Stomach (tissue), 8 donors: ENCODE measurements at regions not wholly inside any gene's neighbourhood (a gene's known extent, or its start where the extent isn't known, plus 50 kb on each side); places are given as distances from the start of the nearest gene placed in this dataset.

Experiments
- DNase-seq, 2 donors: peaks; one replicate each; pipeline versions ENCODE4 v3.0.0 to v3.0.0-alpha.2; 2013 to 2019
- H3K27ac ChIP-seq, 5 donors: fragments of 200-600 bp in 4 of 5; sonication (generic) in 4 of 5; one replicate each; pipeline ENCODE4 v1.5.1; 2013 to 2019; ENCODE audit warnings: mild to moderate bottlenecking in 1 of 5, moderate library complexity in 1 of 5
- H3K27me3 ChIP-seq, 3 donors: fragments of 200-600 bp; sonication (generic); one replicate each; pipeline ENCODE4 v1.5.1; 2017 to 2019; ENCODE audit warnings: mixed run types in 1 of 3
- H3K36me3 ChIP-seq, 4 donors: fragments of 200-600 bp; sonication (generic); 1 replicate in 3 of 4; 2 replicates in 1 of 4; pipeline ENCODE4 v1.5.1; 2016 to 2019
- H3K4me1 ChIP-seq, 4 donors: fragments of 200-600 bp; sonication (generic); one replicate each; pipeline ENCODE4 v1.5.1; 2016 to 2019
- H3K4me3 ChIP-seq, 4 donors: fragments of 200-600 bp; sonication (generic) in 3 of 4; one replicate each; pipeline ENCODE4 v1.5.1; 2016 to 2019; ENCODE audit warnings: mild to moderate bottlenecking in 1 of 4
- H3K9me3 ChIP-seq, 4 donors: fragments of 200-600 bp; sonication (generic); one replicate each; pipeline ENCODE4 v1.5.1; 2016 to 2019
- EP300 ChIP-seq: sonication (generic); formaldehyde crosslinking; IDR thresholded peaks from one replicate; pipeline ENCODE4 v1.6.1; 2017; ENCODE audit warnings: antibody characterized with exemption
- POLR2A ChIP-seq, 4 donors: fragments of 450-650 bp; IDR thresholded peaks; one replicate each; pipeline ENCODE4 v1.6.1; 2016; ENCODE audit warnings: antibody characterized with exemption in 4 of 4, control low read depth in 2 of 4, mild to moderate bottlenecking in 1 of 4, moderate library complexity in 1 of 4
- POLR2AphosphoS5 ChIP-seq, 3 donors: sonication (generic); formaldehyde crosslinking; IDR thresholded peaks; one replicate each; pipeline ENCODE4 v1.6.1; 2016; ENCODE audit warnings: antibody characterized with exemption in 3 of 3
- WGBS, 5 donors: extraction: QIAGEN DNeasy Blood & Tissue Kit in 3 of 5; methylation state at CpG; one replicate each; pipeline versions ENCODE4 v1.1.5 to v1.1.7; 2013 to 2018; 5-methylcytosine and 5-hydroxymethylcytosine counted together
- intact Hi-C: fragments of 100-400 bp; cut with DNase I; formaldehyde crosslinking; loops from one replicate; pipeline ENCODE4 v1.15.1; 2023; ENCODE audit warnings: low total_unique reads
- TF ChIP-seq, protein P1 (sequence below), 7 experiments: fragments of 450-650 bp in 4 of 7; fragments of 200-600 bp in 3 of 7; sonication (generic) in 3 of 7; IDR thresholded peaks; one replicate each; pipeline ENCODE4 v1.5.1; 2016 to 2019; ENCODE audit warnings: antibody characterized with exemption in 7 of 7, control low read depth in 2 of 7, mild to moderate bottlenecking in 1 of 7
- donor health status: healthy with polysubstance abuse.
- donor health status: Bipolar disorder and iron deficiency.
- donor health status: healthy.

GRCh38 chr12:91935296-91935695 lies 210.3 kb downstream of the BTG1 start:
- Histone ChIP-seq H3K36me3 (no peaks in the 10 kb centered on the region), H3K27me3 (no peaks in the 10 kb centered on the region), H3K4me1 (peaks cover 0 to 12% (median 7%) of the 10 kb centered on the region in 4 donors), H3K9me3 (no peaks in the 10 kb centered on the region), H3K4me3 (no peak overlapping the region), H3K27ac (no peak overlapping the region)
- intact Hi-C loops: no loop called here
- TF ChIP-seq POLR2A (IDR thresholded peaks at IDR 0.05): no peak
- no peak for DNase-seq
- WGBS, 5 donors: 92 to 93% (median 93%) methylated on average over 2 of the region's 2 CpGs

DNA sequence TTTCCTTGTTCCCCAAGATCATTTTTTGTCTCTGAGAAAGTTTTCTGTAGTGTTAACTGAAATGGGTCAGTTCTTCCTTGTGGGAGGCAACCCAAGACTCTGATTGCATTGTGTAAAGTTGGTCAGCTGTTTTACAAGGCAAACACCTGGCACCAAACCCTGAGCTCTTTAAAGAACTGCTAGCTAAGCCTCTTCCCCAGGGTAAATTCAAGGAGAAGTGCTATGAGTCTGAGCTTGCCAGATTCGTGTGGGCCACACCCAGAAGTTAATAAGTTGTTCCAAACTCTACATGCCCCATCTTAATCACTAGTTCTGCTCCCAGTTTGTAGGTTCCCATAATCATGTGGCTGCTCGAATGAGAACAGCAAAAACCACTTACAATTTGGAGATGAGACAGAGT lies 214.5 kb downstream of the BTG1 start:
- DNase-seq: peak; percentile 75 to 81
- 18 to 37% (median 22%) methylated on average over 2 of the region's 2 CpGs for WGBS, 5 donors
- TF ChIP-seq POLR2AphosphoS5 (IDR thresholded peaks at IDR 0.05): peak in 2 of 3 donors; percentile 40 to 81
- no peak for TF ChIP-seq EP300
- H3K9me3 ChIP-seq: no peaks in the 10 kb centered on the region
- no peaks in the 10 kb centered on the region for H3K27me3 ChIP-seq
- no peaks in the 10 kb centered on the region for H3K36me3 ChIP-seq
- intact Hi-C loops: no loop called here
- no peak overlapping the region for H3K4me3 ChIP-seq
- H3K4me1 ChIP-seq: peaks cover 4 to 24% (median 8%) of the 10 kb centered on the region in 4 donors
- peak overlapping the region; percentile 21 to 76 (median 46) for H3K27ac ChIP-seq

DNA sequence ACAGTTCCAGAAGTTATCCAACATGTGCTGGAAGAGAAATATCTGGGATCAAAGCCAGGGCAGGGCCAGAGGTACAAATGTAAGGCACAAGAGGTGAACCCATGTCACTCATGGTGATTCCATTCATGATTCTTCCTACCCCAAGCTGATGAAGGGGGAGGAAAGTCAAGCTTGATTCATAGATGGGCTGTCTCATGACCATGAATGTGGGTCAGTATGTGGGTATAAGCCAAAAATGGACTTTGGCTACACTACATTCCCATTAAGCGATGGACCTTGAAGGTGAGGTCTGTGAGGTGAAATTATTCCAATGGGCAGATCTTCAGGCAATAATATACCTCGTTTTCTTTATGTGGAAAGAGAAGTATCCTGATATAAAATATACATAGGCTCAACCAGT lies 217.1 kb downstream of the BTG1 start:
- Histone ChIP-seq H3K27me3 (no peaks in the 10 kb centered on the region), H3K4me1 (peaks cover 4 to 25% (median 8%) of the 10 kb centered on the region in 4 donors), H3K27ac (no peak overlapping the region), H3K9me3 (no peaks in the 10 kb centered on the region), H3K36me3 (no peaks in the 10 kb centered on the region), H3K4me3 (no peak overlapping the region)
- DNase-seq: no peak
- 90 to 95% (median 93%) methylated on average over 2 of the region's 2 CpGs for WGBS, 5 donors
- TF ChIP-seq POLR2AphosphoS5 (IDR thresholded peaks at IDR 0.05) (no peak), POLR2A (IDR thresholded peaks at IDR 0.05) (no peak), EP300 (no peak)
- TF ChIP-seq, protein P1, sequence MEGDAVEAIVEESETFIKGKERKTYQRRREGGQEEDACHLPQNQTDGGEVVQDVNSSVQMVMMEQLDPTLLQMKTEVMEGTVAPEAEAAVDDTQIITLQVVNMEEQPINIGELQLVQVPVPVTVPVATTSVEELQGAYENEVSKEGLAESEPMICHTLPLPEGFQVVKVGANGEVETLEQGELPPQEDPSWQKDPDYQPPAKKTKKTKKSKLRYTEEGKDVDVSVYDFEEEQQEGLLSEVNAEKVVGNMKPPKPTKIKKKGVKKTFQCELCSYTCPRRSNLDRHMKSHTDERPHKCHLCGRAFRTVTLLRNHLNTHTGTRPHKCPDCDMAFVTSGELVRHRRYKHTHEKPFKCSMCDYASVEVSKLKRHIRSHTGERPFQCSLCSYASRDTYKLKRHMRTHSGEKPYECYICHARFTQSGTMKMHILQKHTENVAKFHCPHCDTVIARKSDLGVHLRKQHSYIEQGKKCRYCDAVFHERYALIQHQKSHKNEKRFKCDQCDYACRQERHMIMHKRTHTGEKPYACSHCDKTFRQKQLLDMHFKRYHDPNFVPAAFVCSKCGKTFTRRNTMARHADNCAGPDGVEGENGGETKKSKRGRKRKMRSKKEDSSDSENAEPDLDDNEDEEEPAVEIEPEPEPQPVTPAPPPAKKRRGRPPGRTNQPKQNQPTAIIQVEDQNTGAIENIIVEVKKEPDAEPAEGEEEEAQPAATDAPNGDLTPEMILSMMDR (IDR thresholded peaks at IDR 0.05): no peak
- intact Hi-C loops: no loop called here

DNA sequence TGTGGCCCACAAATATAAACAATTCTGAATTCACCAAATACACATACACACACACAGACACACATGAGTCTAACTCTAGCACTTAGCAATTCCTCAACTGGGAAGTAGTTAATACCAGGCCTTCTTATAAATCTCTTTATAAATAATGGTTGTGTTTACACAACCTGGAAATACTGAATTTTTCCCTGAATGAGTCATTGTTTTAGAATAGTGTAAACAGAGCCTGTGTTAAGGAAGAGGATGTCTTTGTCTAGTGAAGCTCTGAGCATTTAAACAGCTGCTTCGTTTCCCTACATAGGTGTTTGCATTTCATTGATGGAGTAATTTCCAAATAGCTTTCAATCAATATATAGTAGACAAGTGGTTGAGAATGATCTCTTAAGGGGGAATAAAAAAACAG lies 218.8 kb downstream of the BTG1 start:
- TF ChIP-seq POLR2AphosphoS5 (IDR thresholded peaks at IDR 0.05) (peak in 2 of 3 donors; percentile 21 to 66), POLR2A (IDR thresholded peaks at IDR 0.05) (no peak)
- intact Hi-C loops: no loop called here
- WGBS, 5 donors: 18 to 43% (median 27%) methylated on average over 1 of the region's 1 CpG
- Histone ChIP-seq H3K4me1 (peaks cover 4 to 25% (median 8%) of the 10 kb centered on the region in 4 donors), H3K36me3 (no peaks in the 10 kb centered on the region), H3K9me3 (no peaks in the 10 kb centered on the region), H3K27me3 (no peaks in the 10 kb centered on the region), H3K4me3 (no peak overlapping the region), H3K27ac (peak overlapping the region in 1 of 5 donors; percentile 10)
- DNase-seq: peak in 1 of 2 donors; percentile 57

- intact Hi-C loops: no loop called here
- Histone ChIP-seq H3K36me3 (no peaks in the 10 kb centered on the region), H3K27me3 (no peaks in the 10 kb centered on the region), H3K9me3 (no peaks in the 10 kb centered on the region), H3K4me3 (no peak overlapping the region), H3K4me1 (peaks cover 0 to 13% (median 4%) of the 10 kb centered on the region in 4 donors), H3K27ac (no peak overlapping the region)
- TF ChIP-seq EP300 (no peak), POLR2AphosphoS5 (IDR thresholded peaks at IDR 0.05) (no peak), POLR2A (IDR thresholded peaks at IDR 0.05) (no peak)
- TF ChIP-seq, protein P1 (IDR thresholded peaks at IDR 0.05): no peak
- 76 to 91% (median 87%) methylated on average over 3 of the region's 3 CpGs for WGBS, 5 donors
- no peak for DNase-seq
Measured at GRCh38 chr12:91924827-91925226, 220.8 kb downstream of the BTG1 start.

DNA sequence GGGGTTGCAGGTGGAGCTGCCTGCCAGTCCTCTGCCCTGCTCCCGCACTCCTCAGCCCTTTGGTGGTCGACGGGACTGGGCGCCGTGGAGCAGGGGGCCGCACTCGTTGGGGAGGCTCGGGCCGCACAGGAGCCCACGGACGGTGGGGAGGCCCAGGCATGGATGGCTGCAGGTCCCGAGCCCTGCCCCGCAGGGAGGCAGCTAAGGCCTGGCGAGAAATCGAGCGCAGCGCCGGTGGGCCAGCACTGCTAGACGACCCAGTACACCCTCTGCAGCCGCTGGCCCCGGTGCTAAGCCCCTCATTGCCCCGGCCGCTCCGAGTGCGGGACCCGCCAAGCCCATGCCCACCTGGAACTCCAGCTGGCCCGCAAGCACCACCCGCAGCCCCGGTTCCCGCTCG lies 221.8 kb downstream of the BTG1 start:
- no peaks in the 10 kb centered on the region for H3K27me3 ChIP-seq
- intact Hi-C loops: no loop called here
- H3K4me1 ChIP-seq: peaks cover 0 to 13% (median 4%) of the 10 kb centered on the region in 4 donors
- no peak overlapping the region for H3K4me3 ChIP-seq
- no peak for DNase-seq
- no peaks in the 10 kb centered on the region for H3K9me3 ChIP-seq
- TF ChIP-seq POLR2AphosphoS5 (IDR thresholded peaks at IDR 0.05) (no peak), POLR2A (IDR thresholded peaks at IDR 0.05) (no peak)
- no peaks in the 10 kb centered on the region for H3K36me3 ChIP-seq
- 94 to 99% (median 97%) methylated on average over 6 to 31 of the region's 31 CpGs for WGBS, 5 donors
- H3K27ac ChIP-seq: no peak overlapping the region
